Neural progenitor cell (in vitro differentiated cells): ENCODE measurements at regions not wholly inside any gene's neighbourhood (a gene's known extent, or its start where the extent isn't known, plus 50 kb on each side); places are given as distances from the start of the nearest gene placed in this dataset.

Source experiments
- DNase-seq: peaks from one replicate; pipeline ENCODE4 v3.0.0-alpha.2; 2016; ENCODE audit warnings: low spot score
- H2AFZ ChIP-seq: fragments of 200-600 bp; sonication (generic); replicated peaks from 2 replicates; pipeline ENCODE4 v1.6.1; 2016; ENCODE audit warnings: antibody characterized with exemption
- H3F3A ChIP-seq: fragments of 200-600 bp; sonication (generic); 2 replicates; pipeline ENCODE4 v1.6.1; 2016; ENCODE audit warnings: antibody characterized with exemption, low read depth
- H3K27ac ChIP-seq: fragments of 200-600 bp; sonication (generic); 2 replicates; pipeline ENCODE4 v1.5.1; 2016; ENCODE audit warnings: mild to moderate bottlenecking
- H3K27me3 ChIP-seq: fragments of 200-600 bp; sonication (generic); 2 replicates; pipeline ENCODE4 v1.6.1; 2016; ENCODE audit warnings: mild to moderate bottlenecking, moderate library complexity
- H3K36me3 ChIP-seq: fragments of 200-600 bp; sonication (generic); 2 replicates; pipeline ENCODE4 v1.5.1; 2016
- H3K4me1 ChIP-seq: fragments of 200-600 bp; sonication (generic); 2 replicates; pipeline ENCODE4 v1.6.1; 2016; ENCODE audit warnings: mixed run types
- H3K4me2 ChIP-seq: fragments of 200-600 bp; sonication (generic); 2 replicates; pipeline ENCODE4 v1.6.1; 2016
- H3K4me3 ChIP-seq: fragments of 200-600 bp; sonication (generic); 2 replicates; pipeline ENCODE4 v1.5.1; 2016
- H3K79me2 ChIP-seq: fragments of 200-600 bp; sonication (generic); 2 replicates; pipeline ENCODE4 v1.6.1; 2016; ENCODE audit warnings: low read depth
- H3K9ac ChIP-seq: fragments of 200-600 bp; sonication (generic); 2 replicates; pipeline ENCODE4 v1.6.1; 2016
- H3K9me3 ChIP-seq: fragments of 200-600 bp; sonication (generic); 2 replicates; pipeline ENCODE4 v1.5.1; 2016; ENCODE audit warnings: low read depth
- H4K20me1 ChIP-seq: fragments of 200-600 bp; sonication (generic); 2 replicates; pipeline ENCODE4 v1.6.1; 2016; ENCODE audit warnings: low read depth
- H3K27ac Mint-ChIP-seq: 3 replicates; pipeline ENCODE4 v1.8.0; 2021; ENCODE audit warnings: mixed read lengths
- H3K27me3 Mint-ChIP-seq: 2 replicates; pipeline ENCODE4 v1.8.0; 2022; ENCODE audit warnings: low read depth, mild to moderate bottlenecking, inconsistent platforms, moderate library complexity, mixed read lengths; ENCODE audit not compliant: insufficient read depth
- H3K36me3 Mint-ChIP-seq: 3 replicates; pipeline ENCODE4 v1.8.0; 2021; ENCODE audit warnings: mixed read lengths
- H3K4me1 Mint-ChIP-seq: 3 replicates; pipeline ENCODE4 v1.8.0; 2021; ENCODE audit warnings: mixed read lengths
- H3K4me3 Mint-ChIP-seq: 3 replicates; pipeline ENCODE4 v1.8.0; 2021; ENCODE audit warnings: mild to moderate bottlenecking, moderate library complexity, mixed read lengths
- H3K9me3 Mint-ChIP-seq: 3 replicates; pipeline ENCODE4 v1.8.0; 2020; ENCODE audit warnings: mixed read lengths
- EZH2 ChIP-seq: fragments of 200-600 bp; sonication (generic); IDR thresholded peaks from 2 replicates; pipeline ENCODE4 v1.6.1; 2017; ENCODE audit warnings: antibody characterized with exemption, mild to moderate bottlenecking, moderate library complexity
- EZH2phosphoT487 ChIP-seq: fragments of 200-600 bp; sonication (generic); IDR thresholded peaks from 2 replicates; pipeline ENCODE4 v1.6.1; 2017; ENCODE audit warnings: antibody characterized with exemption
- TF ChIP-seq, protein P1 (sequence below): fragments of 200-600 bp; sonication (generic); IDR thresholded peaks from 2 replicates; pipeline ENCODE4 v1.5.1; 2017; ENCODE audit warnings: antibody characterized with exemption, mild to moderate bottlenecking

DNA sequence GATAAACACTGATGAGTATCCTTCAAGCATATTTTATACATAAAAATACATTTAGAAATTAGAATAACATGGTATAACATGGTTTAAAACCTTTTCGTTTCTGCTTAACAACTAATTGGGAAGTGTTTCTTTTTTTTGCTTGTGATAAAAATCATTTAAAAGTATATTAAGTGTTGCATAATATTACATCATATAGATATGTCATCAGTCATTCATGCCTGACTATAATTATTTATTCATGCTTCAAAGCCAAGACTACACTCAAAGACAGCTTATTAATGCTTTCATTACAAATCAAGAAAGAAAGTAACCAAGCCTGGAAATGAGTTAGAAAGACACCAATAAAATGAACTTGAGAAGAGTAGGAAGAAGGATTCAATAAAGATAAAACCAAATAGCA lies 136.6 kb upstream of the TP63 start:
- Mint-ChIP-seq H3K27me3 (peaks cover 4% of the 10 kb centered on the region), H3K36me3 (no peaks in the 10 kb centered on the region), H3K9me3 (no peaks in the 10 kb centered on the region), H3K4me3 (no peak overlapping the region), H3K4me1 (no peaks in the 10 kb centered on the region), H3K27ac (no peak overlapping the region)
- no peaks in the 10 kb centered on the region for H3K27me3 ChIP-seq
- no peaks in the 10 kb centered on the region for H3K36me3 ChIP-seq
- H3K4me2 ChIP-seq = no peak overlapping the region
- no peak for DNase-seq
- no peak overlapping the region for H3K4me3 ChIP-seq
- no peaks in the 10 kb centered on the region for H3K9me3 ChIP-seq
- H3F3A ChIP-seq = no peaks in the 10 kb centered on the region
- no peaks in the 10 kb centered on the region for H4K20me1 ChIP-seq
- TF ChIP-seq, protein P1, sequence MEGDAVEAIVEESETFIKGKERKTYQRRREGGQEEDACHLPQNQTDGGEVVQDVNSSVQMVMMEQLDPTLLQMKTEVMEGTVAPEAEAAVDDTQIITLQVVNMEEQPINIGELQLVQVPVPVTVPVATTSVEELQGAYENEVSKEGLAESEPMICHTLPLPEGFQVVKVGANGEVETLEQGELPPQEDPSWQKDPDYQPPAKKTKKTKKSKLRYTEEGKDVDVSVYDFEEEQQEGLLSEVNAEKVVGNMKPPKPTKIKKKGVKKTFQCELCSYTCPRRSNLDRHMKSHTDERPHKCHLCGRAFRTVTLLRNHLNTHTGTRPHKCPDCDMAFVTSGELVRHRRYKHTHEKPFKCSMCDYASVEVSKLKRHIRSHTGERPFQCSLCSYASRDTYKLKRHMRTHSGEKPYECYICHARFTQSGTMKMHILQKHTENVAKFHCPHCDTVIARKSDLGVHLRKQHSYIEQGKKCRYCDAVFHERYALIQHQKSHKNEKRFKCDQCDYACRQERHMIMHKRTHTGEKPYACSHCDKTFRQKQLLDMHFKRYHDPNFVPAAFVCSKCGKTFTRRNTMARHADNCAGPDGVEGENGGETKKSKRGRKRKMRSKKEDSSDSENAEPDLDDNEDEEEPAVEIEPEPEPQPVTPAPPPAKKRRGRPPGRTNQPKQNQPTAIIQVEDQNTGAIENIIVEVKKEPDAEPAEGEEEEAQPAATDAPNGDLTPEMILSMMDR = no peak
- TF ChIP-seq EZH2 (no peak), EZH2phosphoT487 (no peak)
- H2AFZ ChIP-seq = no peak overlapping the region
- no peaks in the 10 kb centered on the region for H3K79me2 ChIP-seq
- no peak overlapping the region for H3K9ac ChIP-seq
- H3K27ac ChIP-seq = no peak overlapping the region
- no peaks in the 10 kb centered on the region for H3K4me1 ChIP-seq

DNA sequence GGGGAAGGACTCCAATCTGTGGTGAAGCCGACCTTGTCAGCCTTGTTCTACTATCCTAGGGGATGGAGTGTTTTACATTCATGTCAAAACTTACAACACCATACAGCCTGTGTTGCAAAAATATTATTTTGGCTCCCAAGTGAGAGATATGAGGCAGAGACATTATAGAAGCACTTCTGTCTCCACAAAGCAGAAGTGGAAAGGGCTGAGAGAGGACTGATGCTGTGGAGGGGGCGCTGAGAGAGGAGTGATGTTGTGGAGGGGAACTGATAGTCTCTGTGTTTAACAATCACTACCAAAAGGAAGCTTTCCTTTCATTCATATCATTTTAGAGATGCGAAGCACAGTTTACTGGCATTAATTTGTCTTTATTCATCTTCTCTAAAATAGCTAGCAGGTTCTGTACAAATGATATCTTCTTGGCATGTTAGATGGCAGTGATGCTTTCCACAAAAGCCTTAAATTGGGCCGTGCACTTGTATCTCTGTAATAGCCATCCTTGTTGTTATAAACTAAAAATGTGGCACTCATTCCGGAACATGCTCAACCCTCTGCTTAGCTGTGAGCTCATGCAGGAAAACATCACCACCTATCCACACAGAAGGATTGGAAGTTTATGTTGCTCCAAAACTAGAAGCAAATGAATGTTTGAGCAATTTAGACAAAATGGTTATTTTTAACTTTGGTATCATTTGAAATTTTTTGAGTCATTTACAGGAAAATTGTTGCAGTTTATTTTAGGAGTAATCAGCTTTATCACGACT lies 134.6 kb upstream of the TP63 start:
- no peaks in the 10 kb centered on the region for H3K36me3 ChIP-seq
- H3K27ac ChIP-seq = no peak overlapping the region
- no peaks in the 10 kb centered on the region for H3K4me1 Mint-ChIP-seq
- H3F3A ChIP-seq = no peaks in the 10 kb centered on the region
- DNase-seq = no peak
- no peaks in the 10 kb centered on the region for H3K79me2 ChIP-seq
- no peaks in the 10 kb centered on the region for H3K9me3 ChIP-seq
- no peaks in the 10 kb centered on the region for H4K20me1 ChIP-seq
- H3K36me3 Mint-ChIP-seq = no peaks in the 10 kb centered on the region
- no peaks in the 10 kb centered on the region for H3K4me1 ChIP-seq
- no peak overlapping the region for H3K4me3 Mint-ChIP-seq
- TF ChIP-seq EZH2phosphoT487 = no peak
- TF ChIP-seq, protein P1 = no peak
- no peak for TF ChIP-seq EZH2
- no peak overlapping the region for H3K27ac Mint-ChIP-seq
- no peaks in the 10 kb centered on the region for H3K27me3 ChIP-seq
- no peak overlapping the region for H3K4me2 ChIP-seq
- no peaks in the 10 kb centered on the region for H3K9me3 Mint-ChIP-seq
- no peak overlapping the region for H2AFZ ChIP-seq
- H3K27me3 Mint-ChIP-seq = peaks cover 7% of the 10 kb centered on the region
- no peak overlapping the region for H3K4me3 ChIP-seq
- H3K9ac ChIP-seq = no peak overlapping the region

DNA sequence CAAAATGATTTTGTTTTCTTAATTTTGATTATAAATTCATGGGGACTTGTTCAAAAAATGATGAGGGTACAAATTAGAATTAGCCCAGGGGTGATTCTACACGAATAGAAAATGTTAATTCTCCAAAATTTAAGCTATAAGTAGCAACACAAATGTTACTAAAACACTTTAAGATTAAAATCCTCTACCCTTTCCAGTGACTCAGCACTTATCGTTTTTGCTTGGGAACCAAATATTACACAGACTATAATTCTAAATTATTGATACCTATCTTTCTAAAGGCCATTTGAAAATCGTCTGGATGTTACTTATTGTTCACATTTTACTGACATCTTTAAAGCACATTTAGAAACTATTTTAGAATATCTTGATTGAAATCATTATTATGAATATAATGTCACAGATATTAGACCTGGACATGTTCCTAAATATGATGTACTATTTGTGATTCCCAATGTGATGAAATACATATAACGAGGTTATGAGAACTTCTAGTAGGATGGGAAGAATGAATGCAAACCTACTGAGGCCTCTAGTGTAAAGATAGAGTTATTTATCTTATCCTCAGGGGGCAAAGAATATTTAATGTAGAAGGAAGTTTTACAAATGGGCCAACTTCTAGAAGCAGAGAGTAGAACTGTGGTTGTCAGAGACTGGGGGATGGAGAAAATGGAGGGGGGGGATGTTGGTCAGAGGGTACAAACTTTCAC lies 132.0 kb upstream of the TP63 start:
- Histone ChIP-seq H3K9me3 (no peaks in the 10 kb centered on the region), H3K79me2 (no peaks in the 10 kb centered on the region), H3K36me3 (no peaks in the 10 kb centered on the region), H4K20me1 (no peaks in the 10 kb centered on the region), H3K9ac (no peak overlapping the region), H3K27ac (no peak overlapping the region), H3F3A (no peaks in the 10 kb centered on the region), H3K27me3 (no peaks in the 10 kb centered on the region), H3K4me1 (no peaks in the 10 kb centered on the region), H3K4me3 (no peak overlapping the region), H3K4me2 (no peak overlapping the region), H2AFZ (no peak overlapping the region)
- H3K9me3 Mint-ChIP-seq = no peaks in the 10 kb centered on the region
- no peaks in the 10 kb centered on the region for H3K4me1 Mint-ChIP-seq
- H3K4me3 Mint-ChIP-seq = no peak overlapping the region
- no peak for DNase-seq
- H3K27ac Mint-ChIP-seq = no peak overlapping the region
- H3K36me3 Mint-ChIP-seq = no peaks in the 10 kb centered on the region
- TF ChIP-seq, protein P1 = no peak
- TF ChIP-seq EZH2phosphoT487 = no peak
- no peak for TF ChIP-seq EZH2
- H3K27me3 Mint-ChIP-seq = peaks cover 4% of the 10 kb centered on the region
